ENCODE measurements at regions not wholly inside any gene's neighbourhood (a gene's known extent, or its start where the extent isn't known, plus 50 kb on each side); places are given as distances from the start of the nearest gene placed in this dataset.

GRCh38 chr5:63483338-63483737 is 478.9 kb downstream of the HTR1A start:
- no peak for TF ChIP-seq EZH2 (IDR thresholded peaks at IDR 0.05)
- no peak for TF ChIP-seq POLR2AphosphoS5 (IDR thresholded peaks at IDR 0.05; ENCODE audit: borderline replicate concordance, low read depth, low read length)

Measured in SK-N-MC (cell line).